CD8-positive, alpha-beta memory T cell (primary cell): ENCODE measurements at regions not wholly inside any gene's neighbourhood (a gene's known extent, or its start where the extent isn't known, plus 50 kb on each side); places are given as distances from the start of the nearest gene placed in this dataset.

Experiments
- CTCF ChIA-PET: fragments of 350-600 bp; sonication (Branson Sonifier 250); formaldehyde crosslinking; loops from one replicate; lab custom pipeline; 2021; ENCODE audit warnings: antibody characterized with exemption; lab: Charles Lee
- POLR2A ChIA-PET: fragments of 350-600 bp; sonication (Branson Sonifier 250); formaldehyde crosslinking; loops from one replicate; lab custom pipeline; 2021; ENCODE audit warnings: antibody characterized with exemption; lab: Charles Lee
- DNase-seq, 5 donors: peaks; one replicate each; pipeline versions ENCODE4 v3.0.0 to v3.0.0-alpha.2; 2020 to 2022; ENCODE audit warnings: mixed read lengths in 1 of 5
- H3K27ac ChIP-seq: one replicate; pipeline ENCODE4 v1.7.0; 2013; ENCODE audit warnings: low read depth, mild to moderate bottlenecking, low read length, moderate library complexity
- H3K27me3 ChIP-seq: 2 replicates; pipeline ENCODE4 v1.7.0; 2013; ENCODE audit warnings: low read length, mild to moderate bottlenecking; ENCODE audit not compliant: insufficient read depth, poor library complexity, severe bottlenecking
- H3K36me3 ChIP-seq: 2 replicates; pipeline ENCODE4 v1.7.0; 2013; ENCODE audit warnings: mild to moderate bottlenecking, low read length, moderate library complexity; ENCODE audit not compliant: insufficient read depth
- H3K4me1 ChIP-seq: 2 replicates; pipeline ENCODE4 v1.7.0; 2013; ENCODE audit warnings: mild to moderate bottlenecking, low read length, moderate library complexity; ENCODE audit not compliant: insufficient read depth
- H3K4me3 ChIP-seq: 2 replicates; pipeline ENCODE4 v1.7.0; 2013; ENCODE audit warnings: mild to moderate bottlenecking, low read length
- H3K9me3 ChIP-seq: 2 replicates; pipeline ENCODE4 v1.7.0; 2013; ENCODE audit warnings: mild to moderate bottlenecking, low read length
- H3K27ac Mint-ChIP-seq, 8 donors: one replicate each; pipeline ENCODE4 v1.8.0; 2020 to 2021; ENCODE audit warnings: mixed read lengths in 8 of 8, mild to moderate bottlenecking in 6 of 8, inconsistent platforms in 3 of 8, moderate library complexity in 3 of 8
- H3K27me3 Mint-ChIP-seq, 2 donors: one replicate each; pipeline ENCODE4 v1.8.0; 2020 to 2021; ENCODE audit warnings: mixed read lengths in 2 of 2, mild to moderate bottlenecking in 1 of 2, moderate library complexity in 1 of 2
- H3K36me3 Mint-ChIP-seq, 3 donors: one replicate each; pipeline ENCODE4 v1.8.0; 2020 to 2021; ENCODE audit warnings: mixed read lengths in 3 of 3, inconsistent platforms in 1 of 3, mild to moderate bottlenecking in 1 of 3
- H3K4me1 Mint-ChIP-seq, 3 donors: one replicate each; pipeline ENCODE4 v1.8.0; 2020 to 2021; ENCODE audit warnings: mixed read lengths in 3 of 3, inconsistent platforms in 1 of 3, mild to moderate bottlenecking in 1 of 3
- H3K4me3 Mint-ChIP-seq, 7 donors: one replicate each; pipeline ENCODE4 v1.8.0; 2020 to 2021; ENCODE audit warnings: mixed read lengths in 7 of 7, mild to moderate bottlenecking in 6 of 7, moderate library complexity in 4 of 7, inconsistent platforms in 2 of 7
- H3K9me3 Mint-ChIP-seq, 5 donors: one replicate each; pipeline ENCODE4 v1.8.0; 2020 to 2022; ENCODE audit warnings: mixed read lengths in 5 of 5, mild to moderate bottlenecking in 3 of 5, moderate library complexity in 2 of 5, inconsistent platforms in 1 of 5

- Histone ChIP-seq H3K9me3 (no peaks in the 10 kb centered on the region), H3K4me3 (no peak overlapping the region), H3K36me3 (no peaks in the 10 kb centered on the region), H3K4me1 (no peaks in the 10 kb centered on the region), H3K27ac (no peak overlapping the region), H3K27me3 (no peaks in the 10 kb centered on the region)
- Mint-ChIP-seq H3K27me3 (no peaks in the 10 kb centered on the region), H3K4me3 (no peak overlapping the region), H3K27ac (no peak overlapping the region), H3K4me1 (no peaks in the 10 kb centered on the region), H3K36me3 (no peaks in the 10 kb centered on the region), H3K9me3 (peaks cover 0 to 4% (median 0%) of the 10 kb centered on the region in 5 donors)
- CTCF ChIA-PET, result no interaction called here
- POLR2A ChIA-PET, result no interaction called here
- DNase-seq, result no peak
These were observed 1106.4 kb upstream of the ZEB2 start for GRCh38 chr2:145626301-145626700.

- no peaks in the 10 kb centered on the region for H3K36me3 Mint-ChIP-seq
- no peaks in the 10 kb centered on the region for H3K36me3 ChIP-seq
- ChIA-PET POLR2A (no interaction called here), CTCF (no interaction called here)
- no peak overlapping the region for H3K4me3 Mint-ChIP-seq
- no peaks in the 10 kb centered on the region for H3K9me3 ChIP-seq
- no peak for DNase-seq
- H3K27me3 ChIP-seq, result no peaks in the 10 kb centered on the region
- no peaks in the 10 kb centered on the region for H3K4me1 ChIP-seq
- no peak overlapping the region for H3K27ac ChIP-seq
- H3K4me1 Mint-ChIP-seq, result no peaks in the 10 kb centered on the region
- no peak overlapping the region for H3K27ac Mint-ChIP-seq
- H3K9me3 Mint-ChIP-seq, result peaks cover 0 to 4% (median 0%) of the 10 kb centered on the region in 5 donors
- no peaks in the 10 kb centered on the region for H3K27me3 Mint-ChIP-seq
- H3K4me3 ChIP-seq, result no peak overlapping the region
These were observed 1105.2 kb upstream of the ZEB2 start for GRCh38 chr2:145625111-145625510.

GRCh38 chr2:145623136-145623535 lies 1103.2 kb upstream of the ZEB2 start:
- Histone ChIP-seq H3K9me3 (no peaks in the 10 kb centered on the region), H3K4me1 (no peaks in the 10 kb centered on the region), H3K27ac (no peak overlapping the region), H3K36me3 (no peaks in the 10 kb centered on the region), H3K4me3 (no peak overlapping the region), H3K27me3 (no peaks in the 10 kb centered on the region)
- peaks cover 0 to 4% (median 0%) of the 10 kb centered on the region in 5 donors for H3K9me3 Mint-ChIP-seq
- no peak overlapping the region for H3K4me3 Mint-ChIP-seq
- POLR2A ChIA-PET, result no interaction called here
- H3K4me1 Mint-ChIP-seq, result no peaks in the 10 kb centered on the region
- H3K27ac Mint-ChIP-seq, result no peak overlapping the region
- CTCF ChIA-PET, result no interaction called here
- no peaks in the 10 kb centered on the region for H3K27me3 Mint-ChIP-seq
- H3K36me3 Mint-ChIP-seq, result no peaks in the 10 kb centered on the region
- no peak for DNase-seq

- Histone ChIP-seq H3K36me3 (no peaks in the 10 kb centered on the region), H3K4me1 (no peaks in the 10 kb centered on the region), H3K9me3 (no peaks in the 10 kb centered on the region), H3K27me3 (no peaks in the 10 kb centered on the region), H3K4me3 (no peak overlapping the region), H3K27ac (no peak overlapping the region)
- no peaks in the 10 kb centered on the region for H3K4me1 Mint-ChIP-seq
- H3K27ac Mint-ChIP-seq, result no peak overlapping the region
- no peaks in the 10 kb centered on the region for H3K36me3 Mint-ChIP-seq
- ChIA-PET CTCF (no interaction called here), POLR2A (no interaction called here)
- peaks cover 0 to 4% (median 0%) of the 10 kb centered on the region in 5 donors for H3K9me3 Mint-ChIP-seq
- no peak for DNase-seq
- no peak overlapping the region for H3K4me3 Mint-ChIP-seq
- no peaks in the 10 kb centered on the region for H3K27me3 Mint-ChIP-seq
These were observed 1102.4 kb upstream of the ZEB2 start for GRCh38 chr2:145622285-145622684.

GRCh38 chr2:145617906-145618305 lies 1098.0 kb upstream of the ZEB2 start:
- Histone ChIP-seq H3K27ac (no peak overlapping the region), H3K4me3 (no peak overlapping the region), H3K4me1 (no peaks in the 10 kb centered on the region), H3K27me3 (no peaks in the 10 kb centered on the region), H3K9me3 (no peaks in the 10 kb centered on the region), H3K36me3 (no peaks in the 10 kb centered on the region)
- ChIA-PET POLR2A (no interaction called here), CTCF (no interaction called here)
- DNase-seq, result no peak
- H3K36me3 Mint-ChIP-seq, result no peaks in the 10 kb centered on the region
- no peaks in the 10 kb centered on the region for H3K27me3 Mint-ChIP-seq
- no peak overlapping the region for H3K4me3 Mint-ChIP-seq
- H3K4me1 Mint-ChIP-seq, result no peaks in the 10 kb centered on the region
- no peak overlapping the region for H3K27ac Mint-ChIP-seq
- peaks cover 0 to 4% (median 0%) of the 10 kb centered on the region in 5 donors for H3K9me3 Mint-ChIP-seq

- Histone ChIP-seq H3K27ac (no peak overlapping the region), H3K36me3 (no peaks in the 10 kb centered on the region), H3K27me3 (no peaks in the 10 kb centered on the region), H3K4me3 (no peak overlapping the region), H3K9me3 (no peaks in the 10 kb centered on the region), H3K4me1 (no peaks in the 10 kb centered on the region)
- POLR2A ChIA-PET, result no interaction called here
- H3K36me3 Mint-ChIP-seq, result no peaks in the 10 kb centered on the region
- H3K4me1 Mint-ChIP-seq, result no peaks in the 10 kb centered on the region
- CTCF ChIA-PET, result interaction anchor here (1.1 kb wide), 1 partner anchor 18 kb away, joined by 3 read pairs; no protein-coding TSS in a partner anchor
- no peaks in the 10 kb centered on the region for H3K27me3 Mint-ChIP-seq
- no peak overlapping the region for H3K27ac Mint-ChIP-seq
- H3K9me3 Mint-ChIP-seq, result peaks cover 0 to 4% (median 2%) of the 10 kb centered on the region in 5 donors
- DNase-seq, result no peak
- H3K4me3 Mint-ChIP-seq, result no peak overlapping the region
These were observed 1097.5 kb upstream of the ZEB2 start for GRCh38 chr2:145617420-145617819.

GRCh38 chr2:145615626-145616025 lies 1095.7 kb upstream of the ZEB2 start:
- Histone ChIP-seq H3K27ac (no peak overlapping the region), H3K36me3 (no peaks in the 10 kb centered on the region), H3K27me3 (no peaks in the 10 kb centered on the region), H3K4me1 (no peaks in the 10 kb centered on the region), H3K9me3 (no peaks in the 10 kb centered on the region), H3K4me3 (no peak overlapping the region)
- no peak overlapping the region for H3K27ac Mint-ChIP-seq
- no peaks in the 10 kb centered on the region for H3K36me3 Mint-ChIP-seq
- H3K27me3 Mint-ChIP-seq, result no peaks in the 10 kb centered on the region
- no peak for DNase-seq
- no peaks in the 10 kb centered on the region for H3K4me1 Mint-ChIP-seq
- ChIA-PET POLR2A (no interaction called here), CTCF (no interaction called here)
- peaks cover 0 to 4% (median 4%) of the 10 kb centered on the region in 5 donors for H3K9me3 Mint-ChIP-seq
- H3K4me3 Mint-ChIP-seq, result no peak overlapping the region

GRCh38 chr2:145609951-145610350 lies 1090.0 kb upstream of the ZEB2 start:
- Mint-ChIP-seq H3K4me3 (no peak overlapping the region), H3K9me3 (peaks cover 0 to 7% (median 4%) of the 10 kb centered on the region in 5 donors), H3K36me3 (no peaks in the 10 kb centered on the region), H3K4me1 (no peaks in the 10 kb centered on the region), H3K27ac (no peak overlapping the region), H3K27me3 (peaks cover 0 to 3% of the 10 kb centered on the region in 2 donors)
- Histone ChIP-seq H3K9me3 (no peaks in the 10 kb centered on the region), H3K27ac (no peak overlapping the region), H3K4me3 (no peak overlapping the region), H3K4me1 (no peaks in the 10 kb centered on the region), H3K36me3 (no peaks in the 10 kb centered on the region), H3K27me3 (no peaks in the 10 kb centered on the region)
- ChIA-PET CTCF (no interaction called here), POLR2A (no interaction called here)
- no peak for DNase-seq
